ENCODE measurements at regions not wholly inside any gene's neighbourhood (a gene's known extent, or its start where the extent isn't known, plus 50 kb on each side); places are given as distances from the start of the nearest gene placed in this dataset.

DNA sequence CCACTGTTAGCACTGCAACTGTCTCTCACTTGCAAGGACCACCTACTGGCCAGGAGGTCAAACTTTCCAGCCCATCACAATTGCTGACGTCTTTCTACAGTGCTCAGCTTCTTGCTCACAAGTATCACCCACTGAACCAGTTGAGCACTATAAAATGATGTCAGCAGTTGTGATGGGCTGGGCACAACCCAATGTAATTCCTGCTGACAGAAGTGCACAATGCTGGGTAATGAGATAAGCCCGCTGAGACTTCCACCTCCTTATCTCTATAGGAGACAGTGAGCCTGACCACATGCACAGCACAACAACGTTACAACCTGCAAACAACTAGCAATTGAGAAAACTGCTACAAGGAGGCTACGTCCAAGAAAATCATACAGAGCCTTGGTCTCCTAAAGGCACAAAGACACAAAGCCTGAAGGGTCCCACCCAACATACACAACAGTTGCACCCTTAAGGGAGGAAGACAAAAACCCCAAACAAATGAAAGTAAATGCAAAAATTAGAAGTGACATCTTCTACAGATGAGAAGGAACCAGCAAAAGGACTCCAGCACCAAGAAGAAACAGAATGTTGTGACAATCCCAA, 273.2 kb downstream of the LIG4 start:
- H3K4me1 ChIP-seq, result no peaks in the 10 kb centered on the region
- TF ChIP-seq EP300 (IDR thresholded peaks at IDR 0.05) (no peak), POLR2A (IDR thresholded peaks at IDR 0.05) (no peak), POLR2AphosphoS5 (IDR thresholded peaks at IDR 0.05) (no peak)
- TF ChIP-seq, protein P1, sequence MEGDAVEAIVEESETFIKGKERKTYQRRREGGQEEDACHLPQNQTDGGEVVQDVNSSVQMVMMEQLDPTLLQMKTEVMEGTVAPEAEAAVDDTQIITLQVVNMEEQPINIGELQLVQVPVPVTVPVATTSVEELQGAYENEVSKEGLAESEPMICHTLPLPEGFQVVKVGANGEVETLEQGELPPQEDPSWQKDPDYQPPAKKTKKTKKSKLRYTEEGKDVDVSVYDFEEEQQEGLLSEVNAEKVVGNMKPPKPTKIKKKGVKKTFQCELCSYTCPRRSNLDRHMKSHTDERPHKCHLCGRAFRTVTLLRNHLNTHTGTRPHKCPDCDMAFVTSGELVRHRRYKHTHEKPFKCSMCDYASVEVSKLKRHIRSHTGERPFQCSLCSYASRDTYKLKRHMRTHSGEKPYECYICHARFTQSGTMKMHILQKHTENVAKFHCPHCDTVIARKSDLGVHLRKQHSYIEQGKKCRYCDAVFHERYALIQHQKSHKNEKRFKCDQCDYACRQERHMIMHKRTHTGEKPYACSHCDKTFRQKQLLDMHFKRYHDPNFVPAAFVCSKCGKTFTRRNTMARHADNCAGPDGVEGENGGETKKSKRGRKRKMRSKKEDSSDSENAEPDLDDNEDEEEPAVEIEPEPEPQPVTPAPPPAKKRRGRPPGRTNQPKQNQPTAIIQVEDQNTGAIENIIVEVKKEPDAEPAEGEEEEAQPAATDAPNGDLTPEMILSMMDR (IDR thresholded peaks at IDR 0.05), result no peak
- 77% methylated on average over 4 of the region's 4 CpGs for WGBS
- no peak overlapping the region for H3K4me3 ChIP-seq
- H3K36me3 ChIP-seq, result no peaks in the 10 kb centered on the region
- H3K27me3 ChIP-seq, result no peaks in the 10 kb centered on the region
- DNase-seq (ENCODE audit: low spot score in 2 of 2), result no peak
- H3K9me3 ChIP-seq, result peaks cover 12% of the 10 kb centered on the region
- no peak overlapping the region for H3K27ac ChIP-seq

DNA sequence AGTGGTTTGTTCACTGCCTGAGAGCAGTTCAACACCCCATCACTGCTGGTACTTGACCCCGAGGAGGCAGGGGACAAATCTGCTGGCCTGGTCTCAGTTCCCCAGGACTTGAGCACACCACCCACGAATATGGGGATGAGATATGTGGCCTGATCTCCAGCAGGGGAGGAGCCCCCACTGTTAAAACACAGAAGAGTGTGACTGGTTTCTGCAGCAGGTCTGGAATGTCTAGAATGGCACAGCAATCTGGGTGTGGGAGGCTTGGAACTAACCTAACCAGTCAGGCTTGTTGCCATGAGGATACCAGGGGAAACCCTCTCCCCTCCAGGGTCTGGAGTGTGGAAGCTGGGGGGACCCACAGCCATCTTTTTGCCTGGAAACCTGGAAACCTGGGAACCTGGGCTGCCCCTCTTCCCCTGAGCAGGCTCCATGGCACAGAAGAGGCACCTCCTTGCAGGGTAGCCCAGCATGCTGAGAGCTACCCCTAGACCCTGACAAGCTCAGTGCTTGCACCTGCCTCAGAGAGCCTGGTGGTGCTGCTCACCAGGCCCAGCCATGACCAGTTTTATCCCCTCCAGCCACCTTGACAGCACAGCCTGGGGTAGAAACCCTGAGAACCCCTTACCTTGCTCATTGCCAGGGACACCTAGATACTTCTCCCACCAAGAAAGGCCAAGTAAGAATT, 273.8 kb downstream of the LIG4 start:
- no peak overlapping the region for H3K27ac ChIP-seq
- TF ChIP-seq POLR2A (IDR thresholded peaks at IDR 0.05) (no peak), POLR2AphosphoS5 (IDR thresholded peaks at IDR 0.05) (no peak), EP300 (IDR thresholded peaks at IDR 0.05) (no peak)
- TF ChIP-seq, protein P1 (IDR thresholded peaks at IDR 0.05), result no peak
- H3K4me3 ChIP-seq, result no peak overlapping the region
- H3K27me3 ChIP-seq, result no peaks in the 10 kb centered on the region
- no peak for DNase-seq (ENCODE audit: low spot score in 2 of 2)
- WGBS, result 50% methylated on average over 2 of the region's 2 CpGs
- no peaks in the 10 kb centered on the region for H3K4me1 ChIP-seq
- peaks cover 12% of the 10 kb centered on the region for H3K9me3 ChIP-seq
- H3K36me3 ChIP-seq, result no peaks in the 10 kb centered on the region

DNA sequence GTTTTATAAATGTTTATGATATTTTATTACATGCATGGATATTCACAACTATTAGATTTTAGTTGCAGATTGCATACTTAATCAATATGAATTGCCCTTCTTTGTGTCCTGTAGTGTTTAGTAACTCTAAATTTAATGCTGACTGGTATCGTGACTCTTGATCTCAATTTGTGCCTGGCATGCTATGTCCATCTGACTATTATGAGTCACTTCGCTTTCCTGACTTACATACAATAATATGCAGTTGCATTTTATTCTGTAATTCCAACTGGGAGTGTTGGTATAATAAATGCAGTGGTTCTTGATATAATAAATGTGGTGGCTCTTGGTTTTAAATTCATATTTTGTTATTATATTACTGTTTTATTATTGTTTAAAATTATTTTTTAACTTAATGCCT, 277.5 kb downstream of the LIG4 start:
- Histone ChIP-seq H3K36me3 (no peaks in the 10 kb centered on the region), H3K27ac (no peak overlapping the region), H3K9me3 (peaks cover 7% of the 10 kb centered on the region), H3K4me1 (no peaks in the 10 kb centered on the region), H3K27me3 (no peaks in the 10 kb centered on the region), H3K4me3 (no peak overlapping the region)
- 79% methylated on average over 2 of the region's 2 CpGs for WGBS
- no peak for DNase-seq (ENCODE audit: low spot score in 2 of 2)
- no peak for TF ChIP-seq EP300 (IDR thresholded peaks at IDR 0.05)
- TF ChIP-seq, protein P1 (IDR thresholded peaks at IDR 0.05), result no peak
- no peak for TF ChIP-seq POLR2AphosphoS5 (IDR thresholded peaks at IDR 0.05)
- TF ChIP-seq POLR2A (IDR thresholded peaks at IDR 0.05), result no peak

DNA sequence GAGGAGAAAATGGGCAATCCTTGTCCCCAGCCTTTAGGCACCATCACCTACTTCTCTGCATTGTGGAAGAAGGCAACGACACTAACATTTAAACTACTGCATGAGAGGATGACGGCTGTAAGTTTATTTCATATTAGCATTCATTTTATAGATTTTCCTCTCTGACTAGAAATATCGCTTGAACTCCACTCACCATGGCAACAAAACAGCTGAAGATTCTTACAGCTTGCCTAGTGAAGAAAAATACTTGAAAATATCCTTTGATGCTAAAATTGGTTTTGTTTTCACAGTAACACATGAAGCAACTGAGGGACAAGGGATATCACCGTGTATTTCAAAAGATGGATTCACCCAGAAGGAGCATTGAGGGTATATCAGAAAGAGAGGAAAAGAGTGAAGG, 284.3 kb downstream of the LIG4 start:
- 75% methylated on average over 4 of the region's 4 CpGs for WGBS
- TF ChIP-seq POLR2AphosphoS5 (IDR thresholded peaks at IDR 0.05) (no peak), POLR2A (IDR thresholded peaks at IDR 0.05) (no peak), EP300 (IDR thresholded peaks at IDR 0.05) (no peak)
- TF ChIP-seq, protein P1 (IDR thresholded peaks at IDR 0.05), result no peak
- H3K27ac ChIP-seq, result no peak overlapping the region
- H3K4me1 ChIP-seq, result no peaks in the 10 kb centered on the region
- DNase-seq (ENCODE audit: low spot score in 2 of 2), result no peak
- no peaks in the 10 kb centered on the region for H3K36me3 ChIP-seq
- no peaks in the 10 kb centered on the region for H3K27me3 ChIP-seq
- no peak overlapping the region for H3K4me3 ChIP-seq
- no peaks in the 10 kb centered on the region for H3K9me3 ChIP-seq

DNA sequence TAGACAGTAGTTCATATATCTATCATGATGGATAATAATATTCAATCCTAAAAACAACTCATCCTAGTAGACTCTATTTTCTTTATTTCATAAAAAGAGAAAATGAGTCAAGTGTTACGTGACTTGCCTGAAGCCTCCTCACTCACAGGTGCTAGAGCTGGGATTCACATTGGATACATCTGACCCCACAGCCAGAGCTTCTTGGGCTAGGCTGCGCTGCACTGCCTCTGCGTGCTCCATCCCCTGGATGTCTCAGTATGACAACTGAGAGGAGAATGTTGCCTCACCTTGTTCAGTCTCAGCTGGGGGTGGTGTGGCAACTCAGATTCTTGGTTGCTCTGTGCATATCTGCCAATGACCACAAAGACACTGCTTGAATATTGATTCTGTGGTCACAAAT, 286.6 kb downstream of the LIG4 start:
- no peak overlapping the region for H3K27ac ChIP-seq
- WGBS, result 93% methylated on average over 3 of the region's 3 CpGs
- TF ChIP-seq POLR2A (IDR thresholded peaks at IDR 0.05), result no peak
- no peak for DNase-seq (ENCODE audit: low spot score in 2 of 2)
- H3K36me3 ChIP-seq, result no peaks in the 10 kb centered on the region
- no peak overlapping the region for H3K4me3 ChIP-seq
- no peaks in the 10 kb centered on the region for H3K4me1 ChIP-seq
- H3K9me3 ChIP-seq, result no peaks in the 10 kb centered on the region
- no peaks in the 10 kb centered on the region for H3K27me3 ChIP-seq
